NB4 (cell line): ENCODE measurements at regions not wholly inside any gene's neighbourhood (a gene's known extent, or its start where the extent isn't known, plus 50 kb on each side); places are given as distances from the start of the nearest gene placed in this dataset.

Experiments
- CTCF ChIP-seq: IDR thresholded peaks from one replicate; pipeline ENCODE4 v1.5.1; 2012; ENCODE audit warnings: low read depth, low read length
- MAX ChIP-seq: IDR thresholded peaks from 2 replicates; pipeline ENCODE4 v1.6.1; 2011; ENCODE audit warnings: low read depth, low read length
- MYC ChIP-seq: IDR thresholded peaks from 2 replicates; pipeline ENCODE4 v1.6.1; 2011; ENCODE audit warnings: low read depth, low read length
- POLR2A ChIP-seq: IDR thresholded peaks from 2 replicates; pipeline ENCODE4 v1.6.1; 2011; ENCODE audit warnings: mild to moderate bottlenecking; ENCODE audit not compliant: insufficient read length; ENCODE audit errors: extremely low read depth

- no peak for TF ChIP-seq CTCF
- TF ChIP-seq MAX = no peak
- no peak for TF ChIP-seq POLR2A
- no peak for TF ChIP-seq MYC
These were observed 80.5 kb upstream of the TMCC3 start for GRCh38 chr12:94730847-94731246.
